ENCODE measurements at regions not wholly inside any gene's neighbourhood (a gene's known extent, or its start where the extent isn't known, plus 50 kb on each side); places are given as distances from the start of the nearest gene placed in this dataset.
"Not testable (repeated sequence)": the region's sequence is repeated elsewhere in the genome, so short reads cannot be mapped to it uniquely, and the experiment has no call there.

DNA sequence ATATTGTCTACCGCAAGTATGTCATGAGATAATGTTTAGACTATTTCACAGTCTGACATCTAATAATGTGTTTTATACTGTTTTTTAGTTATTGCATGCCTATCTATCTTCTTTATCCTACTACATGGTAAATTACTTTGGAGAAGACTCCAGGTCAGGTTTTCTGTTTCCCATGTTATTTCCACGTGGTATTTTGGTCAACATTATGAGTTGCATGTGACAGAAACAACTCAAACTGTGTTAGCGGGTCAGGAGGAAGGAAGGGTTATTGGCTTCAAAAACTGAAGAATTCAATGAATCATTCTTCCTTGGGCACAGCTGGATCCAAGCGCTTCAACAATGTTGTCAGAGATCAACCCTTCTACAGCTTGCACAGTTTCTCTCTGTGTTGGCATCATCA is 252.1 kb upstream of the CCNG1 start:
- no peak for DNase-seq

DNA sequence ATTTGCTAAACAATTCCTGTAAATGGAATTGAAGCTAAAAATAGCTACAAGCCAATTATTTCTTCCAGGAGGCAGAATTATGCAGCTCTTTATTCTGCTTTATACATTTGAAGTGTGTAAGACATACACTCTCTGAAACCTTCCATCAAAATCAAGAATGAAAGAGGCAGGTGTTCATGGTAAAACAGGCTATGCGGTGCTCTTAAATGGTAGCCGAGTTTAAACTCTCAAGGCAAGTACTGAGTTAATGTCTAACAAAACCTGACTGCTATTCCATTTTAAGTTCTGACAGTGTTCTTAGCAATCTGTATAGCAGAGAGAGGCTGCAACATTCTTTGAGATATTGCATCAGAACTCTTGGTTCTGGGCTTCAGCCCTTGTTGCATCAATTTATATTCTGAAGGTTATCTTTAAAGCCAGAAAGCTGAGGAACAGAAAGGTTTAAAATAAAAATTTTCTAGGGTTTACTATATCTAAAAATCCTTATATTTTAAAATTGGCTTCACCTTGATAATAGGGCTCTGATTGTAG is 248.3 kb upstream of the CCNG1 start:
- no peak for DNase-seq

DNA sequence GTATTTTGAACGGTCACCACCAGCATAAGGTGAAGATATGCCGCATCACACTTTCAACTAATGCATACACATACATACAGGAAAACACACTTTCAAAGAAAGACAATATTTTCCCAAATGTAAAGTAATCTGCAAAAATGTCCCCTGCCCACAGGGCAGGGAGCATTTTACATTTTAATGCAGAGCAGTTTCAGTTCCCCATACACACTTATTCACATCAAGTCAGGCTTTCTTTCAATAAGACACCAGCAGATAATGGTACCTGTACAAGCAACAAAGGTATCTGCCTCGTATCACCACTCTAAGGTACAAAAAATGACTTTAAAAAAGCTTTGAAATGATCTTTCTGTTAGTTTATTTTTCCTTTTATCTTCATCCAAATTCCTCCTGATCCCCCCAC is 247.1 kb upstream of the CCNG1 start:
- DNase-seq, result no peak

DNA sequence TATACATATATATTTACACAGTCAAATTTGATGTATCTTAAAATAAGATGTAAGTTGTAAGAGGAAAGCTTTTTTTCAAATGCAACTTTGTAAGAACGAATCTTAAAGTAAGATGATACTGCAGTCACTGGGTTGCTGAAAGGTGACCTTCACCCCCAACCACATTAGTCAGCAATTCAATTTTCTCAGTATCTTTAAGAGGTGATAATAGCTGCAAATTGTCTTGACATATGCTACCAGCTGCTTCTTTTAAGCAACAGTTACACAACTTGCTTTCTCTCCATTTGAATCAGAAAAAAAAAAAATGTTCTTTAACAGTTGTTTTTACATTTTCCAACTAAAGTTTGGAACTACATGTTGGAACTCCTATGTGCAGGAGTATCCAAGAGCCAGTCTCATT is 246.6 kb upstream of the CCNG1 start:
- no peak for DNase-seq

DNA sequence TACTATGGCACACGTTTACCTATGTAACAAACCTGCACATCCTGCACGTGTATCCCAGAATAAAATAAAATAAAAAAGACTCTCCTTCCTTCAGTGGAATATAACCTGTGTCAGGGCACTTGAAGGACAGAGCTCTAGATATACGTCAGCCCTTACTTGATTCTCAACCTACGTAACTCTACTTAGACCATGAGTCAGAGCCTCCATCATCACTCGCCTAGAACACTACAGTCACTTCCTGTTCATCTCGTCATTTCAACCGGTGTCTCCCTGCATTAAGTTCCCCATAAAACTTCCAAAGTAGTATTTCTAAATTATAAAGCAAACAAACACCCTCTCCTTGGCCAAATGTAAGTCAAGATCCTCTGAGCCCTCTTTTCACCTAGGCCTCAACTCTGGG is 243.5 kb upstream of the CCNG1 start:
- no peak for DNase-seq

DNA sequence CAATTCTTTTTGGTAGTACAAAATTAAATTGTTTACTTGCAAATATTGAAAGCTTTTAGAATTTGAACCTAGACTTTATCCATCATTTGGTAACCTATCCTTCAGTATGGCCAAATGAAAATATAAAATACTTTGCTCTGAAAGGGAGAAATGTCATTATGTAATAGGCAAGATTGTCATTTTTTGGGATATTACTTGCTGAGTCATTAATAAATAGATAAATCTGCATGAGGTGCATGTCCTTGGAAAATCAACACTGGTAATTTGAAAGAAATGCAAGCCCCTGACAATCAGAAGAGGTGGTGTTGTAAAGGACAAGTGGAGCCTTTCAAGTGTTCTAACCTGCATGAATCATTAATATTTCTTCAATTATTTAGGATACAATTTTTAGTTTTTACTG is 231.8 kb upstream of the CCNG1 start:
- no peak for DNase-seq

DNA sequence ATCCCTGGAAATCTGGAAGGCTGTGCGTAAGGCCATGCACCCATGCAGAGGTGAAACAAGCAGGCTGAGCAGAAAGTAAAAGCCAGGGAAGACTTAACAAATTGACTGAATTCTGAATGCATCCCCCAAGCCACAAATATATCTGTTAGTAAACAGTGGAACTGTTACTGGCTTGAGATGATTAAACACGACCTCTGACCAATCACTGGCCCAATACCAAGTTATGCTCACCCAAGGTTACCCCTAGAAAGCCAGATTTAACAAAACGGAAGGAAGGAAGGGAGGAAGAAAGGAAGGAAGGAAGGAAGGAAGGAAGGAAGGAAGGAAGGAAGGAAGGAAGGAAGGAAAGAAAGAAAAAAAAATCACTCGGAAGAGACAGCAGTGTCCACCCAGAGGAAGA is 215.8 kb upstream of the CCNG1 start:
- no peak for DNase-seq

DNA sequence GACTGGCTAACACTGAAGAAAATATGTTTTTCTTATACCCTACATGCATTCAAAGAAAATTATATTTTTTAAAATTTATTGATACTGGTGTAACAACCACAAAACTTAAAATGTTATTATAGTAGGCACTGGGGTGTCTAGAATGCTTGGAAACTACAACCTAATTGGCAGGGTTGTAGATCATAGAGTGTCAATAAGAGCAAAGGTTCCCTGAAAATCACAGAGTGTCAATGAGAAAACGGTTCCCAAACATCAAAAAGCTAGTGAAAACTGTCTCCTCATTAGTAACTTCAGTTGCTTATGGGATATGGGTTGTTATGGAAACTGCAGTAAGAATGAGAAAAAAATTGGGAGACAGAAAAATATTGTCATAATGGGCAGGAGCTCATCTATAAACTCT is 214.4 kb upstream of the CCNG1 start:
- DNase-seq, result no peak

DNA sequence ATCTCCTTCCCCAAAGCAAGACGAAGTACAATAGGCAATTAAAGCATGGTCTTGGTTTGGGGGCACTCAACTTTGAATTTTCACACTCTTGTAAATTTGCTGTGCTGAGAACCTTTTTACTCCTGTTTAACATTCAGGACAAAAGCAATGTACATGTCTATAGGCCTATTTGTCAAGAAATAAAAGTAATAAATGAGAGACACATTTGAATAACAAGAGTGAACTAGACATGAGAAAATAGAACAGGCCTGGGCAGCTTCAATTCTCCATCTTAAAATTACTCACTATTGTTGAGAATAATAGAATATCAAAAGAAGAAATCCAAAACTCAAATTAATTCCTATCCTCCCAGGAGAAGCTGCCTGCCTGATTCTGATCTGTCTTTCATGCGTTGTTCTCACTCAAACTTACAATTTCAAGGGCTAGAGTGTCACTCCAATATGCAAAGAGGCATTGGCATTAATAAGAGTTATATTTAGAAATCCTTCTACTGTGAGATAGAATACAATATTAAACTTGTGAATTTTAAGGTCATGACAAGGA is 192.9 kb upstream of the CCNG1 start:
- DNase-seq, result no peak

DNA sequence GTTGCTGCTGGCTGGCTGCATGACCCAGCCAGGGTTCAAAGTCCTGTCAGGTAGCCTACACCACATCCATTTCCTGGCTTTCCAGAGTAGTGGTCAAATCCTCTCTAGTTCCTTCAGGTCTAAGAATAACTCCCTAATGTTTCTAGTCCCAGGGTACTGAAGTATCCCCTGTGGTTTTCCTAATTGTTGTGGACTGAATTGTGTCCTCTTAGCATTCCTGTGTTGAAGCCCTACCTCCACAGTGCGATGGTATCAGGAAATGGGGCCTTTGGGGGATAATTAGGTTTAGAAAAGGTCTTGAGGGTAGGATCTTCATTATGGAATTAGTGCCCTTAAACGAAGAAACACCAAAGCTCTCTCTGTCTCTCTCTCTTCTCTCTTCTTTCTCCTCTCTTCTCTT is 191.8 kb upstream of the CCNG1 start:
- no peak for DNase-seq

DNA sequence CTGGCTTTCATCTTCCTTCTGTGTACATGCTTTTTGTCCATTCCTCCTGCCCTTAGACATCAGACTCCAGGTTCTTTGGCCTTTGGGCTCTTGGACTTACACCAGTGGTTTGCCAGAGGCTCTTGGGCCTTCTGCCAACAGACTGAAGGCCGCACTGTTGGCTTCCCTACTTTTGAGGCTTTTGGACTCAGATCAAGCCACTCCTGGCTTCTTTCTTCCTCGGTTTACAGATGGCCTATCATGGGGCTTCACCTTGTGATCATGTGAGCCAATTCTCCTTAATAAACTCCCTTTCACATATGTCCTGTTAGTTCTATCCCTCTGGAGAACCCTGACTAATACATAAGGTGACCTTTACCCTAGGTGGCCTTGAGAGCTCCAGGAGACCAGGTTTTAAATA is 189.1 kb upstream of the CCNG1 start:
- no peak for DNase-seq

DNA sequence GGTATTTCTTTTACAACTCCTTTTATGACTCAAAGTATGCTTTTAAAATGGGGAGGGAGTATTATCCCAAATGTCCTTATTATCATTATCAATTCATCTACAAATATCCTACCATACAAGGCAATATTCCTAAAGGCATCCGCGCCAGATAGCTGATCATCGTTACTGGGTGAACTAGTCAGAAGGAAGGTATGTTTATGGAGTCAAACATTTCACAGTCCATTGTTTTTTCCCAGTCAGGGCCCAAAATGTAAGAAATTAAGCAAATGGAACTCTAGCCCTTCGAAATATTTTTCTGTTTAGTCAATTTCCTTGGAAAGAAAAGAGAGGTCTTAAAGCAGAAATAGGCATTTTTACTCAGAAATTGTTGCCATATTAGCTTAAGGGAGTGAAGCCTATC is 188.5 kb upstream of the CCNG1 start:
- DNase-seq, result no peak

DNA sequence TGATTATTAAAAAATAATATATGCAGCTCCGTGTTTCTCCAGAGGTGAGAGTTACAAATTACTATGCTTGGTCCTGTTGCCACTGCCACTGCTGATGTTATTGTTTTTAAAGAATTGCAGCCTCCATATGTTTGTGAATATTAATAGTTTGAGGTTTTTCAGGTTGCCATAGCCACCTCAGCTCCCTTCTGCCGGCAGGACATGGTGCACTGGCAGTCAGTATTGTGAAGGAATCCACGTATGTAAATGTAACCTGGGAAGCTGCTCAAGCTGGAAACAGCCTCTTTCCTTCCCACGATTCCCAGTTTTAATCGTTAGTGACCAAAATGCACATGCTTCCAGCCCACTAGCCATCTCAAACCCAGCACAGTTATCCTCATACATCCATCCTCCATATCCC is 184.4 kb upstream of the CCNG1 start:
- DNase-seq, result no peak

DNA sequence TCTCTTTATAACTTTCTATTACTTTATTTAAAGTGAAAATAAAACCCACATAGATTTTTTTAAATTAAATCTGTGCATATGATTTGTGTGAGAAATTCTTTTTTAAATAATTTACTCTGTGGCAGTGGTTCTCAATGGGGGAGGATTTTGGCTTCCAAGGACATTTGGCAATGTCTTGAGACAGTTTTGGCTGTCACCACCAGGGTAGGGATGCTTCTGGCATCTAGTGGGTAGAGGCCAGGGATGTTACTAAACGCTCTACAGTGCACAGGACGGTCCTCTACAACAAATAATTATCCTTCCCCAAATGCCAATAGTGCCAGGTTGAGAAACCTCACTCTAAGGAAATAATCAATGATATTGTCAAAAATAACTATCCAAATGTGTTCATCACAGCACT is 177.9 kb upstream of the CCNG1 start:
- no peak for DNase-seq

DNA sequence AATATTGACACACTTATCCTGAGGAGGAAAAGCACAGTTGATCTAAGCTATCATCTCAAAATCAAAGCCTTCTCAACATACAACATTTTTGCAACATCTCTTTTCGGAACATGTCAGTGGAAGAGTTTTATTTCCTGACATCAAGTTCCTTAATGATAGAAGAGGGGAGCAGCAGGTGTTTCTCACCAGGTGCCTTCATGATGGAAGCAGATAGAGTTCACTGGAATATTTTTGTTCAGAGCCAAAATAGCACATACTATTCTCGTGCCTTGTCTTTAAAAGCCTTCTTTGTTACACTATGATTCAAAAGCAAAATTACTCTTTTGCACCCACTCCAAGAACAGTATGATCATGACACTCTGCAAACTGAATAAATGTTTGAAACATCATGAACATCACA is 176.9 kb upstream of the CCNG1 start:
- no peak for DNase-seq

DNA sequence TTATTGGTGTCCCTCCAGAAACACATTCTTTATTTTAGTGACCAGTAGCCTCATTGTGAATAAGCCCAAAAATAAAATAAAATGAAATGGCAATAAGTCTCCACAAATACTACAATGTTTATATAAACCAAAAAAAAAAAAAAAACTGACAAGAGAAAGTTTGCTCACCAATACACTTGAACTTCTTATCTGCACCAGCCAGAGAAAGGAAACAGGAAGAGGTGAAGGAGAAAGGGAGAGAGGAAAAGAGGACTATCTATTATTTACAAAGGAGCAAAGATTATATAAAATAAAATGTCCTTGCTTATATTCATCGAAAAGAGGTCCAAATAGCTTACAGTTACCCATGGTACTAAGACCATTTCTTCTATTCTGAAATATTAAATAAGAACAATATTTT is 176.4 kb upstream of the CCNG1 start:
- DNase-seq, result no peak

DNA sequence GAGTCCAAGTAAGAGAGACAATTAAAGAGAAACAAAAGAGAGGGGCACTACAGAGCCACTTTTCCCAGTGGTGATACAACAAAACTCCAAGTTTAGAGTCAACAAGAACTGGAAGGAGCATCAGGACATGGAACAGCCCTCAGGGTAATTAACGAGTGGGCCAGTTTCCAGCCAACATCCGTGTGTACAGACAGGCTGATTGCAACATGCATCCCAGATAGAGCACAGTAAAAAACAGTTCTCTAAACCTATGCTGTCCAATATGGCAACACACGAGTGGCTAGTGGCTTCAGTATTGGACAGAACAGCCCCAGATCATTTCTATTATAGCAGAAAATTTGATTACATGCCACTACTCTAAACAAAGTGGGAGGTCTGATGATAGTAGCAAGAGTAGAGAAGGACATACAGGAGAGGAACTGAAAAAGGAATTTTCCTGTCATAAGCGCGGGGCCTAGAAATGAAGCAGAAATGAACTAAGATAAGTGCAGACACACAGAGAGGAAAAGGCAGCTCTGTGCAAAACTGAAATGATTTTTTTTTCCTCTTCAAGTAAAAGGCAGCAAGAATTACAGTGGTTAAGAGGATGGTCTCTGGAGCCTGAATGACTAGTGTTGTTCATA is 175.6 kb upstream of the CCNG1 start:
- DNase-seq, result no peak

DNA sequence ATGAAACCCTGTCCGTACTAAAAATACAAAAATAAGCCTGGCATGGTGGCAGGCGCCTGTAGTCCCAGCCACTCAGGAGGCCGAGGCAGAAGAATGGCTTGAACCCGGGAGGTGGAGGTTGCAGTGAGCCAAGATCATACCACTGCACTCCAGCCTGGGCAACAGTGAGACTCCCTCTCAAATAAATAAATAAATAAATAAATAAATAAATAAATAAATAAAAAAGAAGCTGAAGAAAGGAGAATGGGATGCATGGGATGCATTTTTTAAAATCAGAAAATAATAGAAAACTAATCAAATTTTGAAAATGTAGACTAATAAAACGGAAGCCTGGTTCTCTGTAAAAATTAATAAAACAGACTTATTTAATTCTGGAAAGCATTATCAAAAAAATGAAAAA is 171.1 kb upstream of the CCNG1 start:
- DNase-seq, result not testable (repeated sequence)

DNA sequence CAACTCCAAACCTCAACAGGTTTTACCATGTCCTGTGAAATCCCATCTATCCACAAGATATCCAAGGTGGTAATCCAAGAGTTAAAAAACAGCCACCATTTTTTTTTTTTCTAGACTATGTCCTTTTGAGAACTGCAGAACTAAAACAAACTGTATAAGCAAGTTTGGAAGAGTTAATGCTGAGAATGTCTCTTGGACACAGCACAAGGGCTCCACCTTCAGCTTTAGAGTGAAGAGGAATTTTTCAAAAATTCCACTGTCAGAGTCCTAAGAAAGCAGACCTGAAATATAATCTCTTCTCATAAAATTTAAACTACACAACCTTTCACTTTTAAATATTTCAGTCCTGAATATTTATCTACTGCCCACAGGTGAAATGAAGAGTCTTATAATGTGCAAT is 167.8 kb upstream of the CCNG1 start:
- DNase-seq, result no peak

DNA sequence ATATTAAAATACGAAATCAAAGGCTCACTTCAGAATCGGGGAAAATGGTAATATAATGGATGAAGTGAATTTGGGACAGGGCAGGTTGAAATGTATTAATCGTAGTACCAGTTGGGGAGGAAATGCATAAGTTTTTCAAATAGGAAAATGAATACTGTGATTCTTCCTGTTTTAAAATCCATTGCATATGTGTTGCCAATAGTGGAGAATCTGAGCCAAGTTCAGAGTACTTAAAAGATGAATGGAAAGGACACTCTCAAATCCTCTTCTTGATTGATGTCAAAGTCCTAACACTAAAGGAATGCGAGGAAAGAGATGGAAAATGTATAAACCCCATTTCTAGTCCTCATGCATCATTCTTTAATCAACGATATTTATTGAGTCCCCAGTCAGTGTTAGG is 160.9 kb upstream of the CCNG1 start:
- DNase-seq, result no peak

DNA sequence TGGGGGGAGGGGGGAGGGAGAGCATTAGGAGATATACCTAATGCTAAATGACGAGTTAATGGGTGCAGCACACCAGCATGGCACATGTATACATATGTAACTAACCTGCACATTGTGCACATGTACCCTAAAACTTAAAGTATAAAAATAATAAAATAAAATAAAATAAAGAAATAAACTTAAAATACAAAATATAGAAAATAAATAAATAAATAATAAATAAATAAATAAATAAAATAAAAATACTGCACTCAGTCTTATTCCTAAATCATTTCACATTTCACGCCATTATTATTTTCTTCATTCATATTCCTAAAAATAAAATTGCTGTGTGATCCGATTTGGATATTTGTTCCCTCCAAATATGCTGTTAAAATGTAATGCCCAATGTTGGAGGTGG is 156.5 kb upstream of the CCNG1 start:
- DNase-seq, result not testable (repeated sequence)

DNA sequence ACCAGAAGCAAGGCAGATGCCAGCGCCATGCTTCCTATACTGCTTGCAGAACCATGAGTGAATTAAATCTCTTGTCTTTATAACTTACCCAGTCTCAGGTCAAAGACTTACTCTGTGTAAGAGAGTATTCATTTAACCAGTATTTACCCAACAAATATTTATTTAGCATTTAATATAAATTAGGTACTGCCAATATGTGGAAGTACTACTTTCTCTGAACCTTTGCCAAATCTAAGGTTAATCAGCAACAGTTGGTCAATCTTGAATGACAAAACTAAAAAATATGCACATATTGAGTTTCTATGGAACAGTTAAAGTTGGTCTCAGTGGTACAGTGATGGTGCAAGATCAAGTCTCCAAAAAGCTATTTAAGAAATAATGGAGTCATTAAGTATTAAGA is 155.9 kb upstream of the CCNG1 start:
- DNase-seq, result no peak

DNA sequence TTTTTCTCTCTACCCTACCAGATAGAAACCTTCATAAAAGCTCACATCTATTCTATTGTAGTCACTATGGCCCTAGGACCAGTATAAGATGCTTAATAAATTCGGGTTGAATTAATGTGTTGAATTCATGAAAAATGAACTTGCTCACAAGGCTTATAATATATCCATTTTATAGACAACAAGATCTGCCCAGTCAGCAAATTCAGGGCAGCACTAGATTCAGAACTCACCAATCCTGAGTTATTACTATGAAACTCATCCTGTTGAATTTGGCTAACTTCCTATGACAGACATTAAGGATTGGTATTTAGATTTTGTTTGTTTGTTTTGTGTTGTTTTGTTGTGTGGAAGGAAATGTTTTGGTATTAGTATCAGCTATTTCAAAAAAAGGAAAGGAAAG is 143.6 kb upstream of the CCNG1 start:
- DNase-seq, result no peak

DNA sequence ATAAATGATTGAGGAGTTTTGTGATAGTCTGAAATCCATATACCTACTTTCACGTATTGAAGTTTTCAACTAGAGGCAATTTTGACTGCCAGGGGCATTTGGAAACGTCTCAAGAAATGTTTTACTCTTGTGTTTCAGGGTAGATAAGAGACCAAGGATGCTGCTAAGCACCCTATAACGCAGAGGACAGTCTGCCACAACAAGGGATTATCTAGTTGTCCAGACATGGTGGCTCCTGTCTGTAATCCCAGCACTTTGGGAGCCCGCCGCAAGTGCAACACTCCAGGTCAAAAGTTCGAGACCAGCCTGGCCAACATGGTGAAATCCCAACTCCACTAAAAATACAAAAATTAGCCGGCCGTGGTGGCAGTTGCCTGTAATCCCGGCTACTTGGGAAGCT is 133.7 kb upstream of the CCNG1 start:
- no peak for DNase-seq

DNA sequence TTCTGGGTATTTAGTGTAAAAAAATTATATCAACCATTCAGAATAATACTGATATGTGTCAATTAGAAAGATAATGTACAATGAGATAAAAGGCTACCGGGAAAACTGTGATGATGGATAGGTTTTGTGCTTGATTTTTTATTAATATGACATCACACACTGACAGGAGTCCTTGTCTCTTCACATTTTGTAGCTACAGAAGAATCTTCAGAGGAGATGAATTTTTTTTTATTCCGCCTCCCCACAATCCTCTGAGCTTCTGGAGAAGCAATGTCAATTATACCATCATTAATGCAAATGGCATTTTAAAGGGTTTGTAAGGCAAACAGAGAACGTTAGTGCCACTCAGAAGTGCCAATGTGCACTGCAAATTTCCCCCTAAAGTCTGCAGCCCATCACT is 131.7 kb upstream of the CCNG1 start:
- no peak for DNase-seq
